K562 (cell line): ENCODE measurements at regions not wholly inside any gene's neighbourhood (a gene's known extent, or its start where the extent isn't known, plus 50 kb on each side); places are given as distances from the start of the nearest gene placed in this dataset.

Experiments used
- ARID2 ChIP-seq: fragments of 450-650 bp; IDR thresholded peaks from 2 replicates; pipeline ENCODE4 v1.6.1; 2017; ENCODE audit warnings: antibody characterized with exemption, mild to moderate bottlenecking
- ELF4 ChIP-seq: fragments of 450-650 bp; formaldehyde crosslinking; IDR thresholded peaks from 2 replicates; pipeline ENCODE4 v1.4.0; 2022; ENCODE audit warnings: missing genetic modification characterization
- EWSR1 ChIP-seq: fragments of 450-650 bp; IDR thresholded peaks from 2 replicates; pipeline ENCODE4 v1.6.1; 2018; ENCODE audit warnings: borderline replicate concordance, mild to moderate bottlenecking, low read depth, moderate library complexity; ENCODE audit not compliant: partially characterized antibody
- HMG20A ChIP-seq: fragments of 450-650 bp; formaldehyde crosslinking; conservative IDR thresholded peaks from 2 replicates; pipeline ENCODE4 v1.4.0; 2020; ENCODE audit warnings: mild to moderate bottlenecking, mixed read lengths
- ZNF407 ChIP-seq: fragments of 450-650 bp; IDR thresholded peaks from 2 replicates; pipeline ENCODE4 v1.6.1; 2016; ENCODE audit warnings: low read depth

DNA sequence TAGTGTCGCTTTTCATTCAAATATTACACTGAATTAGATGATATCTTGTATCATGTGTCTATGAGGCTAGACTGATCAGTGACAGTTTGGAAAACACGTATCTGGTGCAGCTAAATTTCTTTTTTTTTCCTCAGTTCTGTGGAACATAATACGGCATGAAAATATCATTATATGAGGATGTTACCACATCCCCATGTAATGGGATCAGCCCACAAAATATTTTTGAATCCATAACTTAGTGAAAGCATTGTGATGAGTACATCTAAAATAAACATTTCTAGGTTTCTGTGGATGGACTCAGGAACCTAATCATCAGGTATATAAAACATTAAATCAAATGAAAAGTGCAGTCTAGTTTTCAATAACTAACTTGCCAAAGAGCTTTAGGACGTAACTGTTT, 356.3 kb downstream of the USP25 start (continued):
- no peak for TF ChIP-seq ZNF407
- TF ChIP-seq ARID2 = no peak
- TF ChIP-seq ELF4 (CRISPR knock-in tag) = no peak
- no peak for TF ChIP-seq HMG20A (CRISPR knock-in tag)
- no peak for TF ChIP-seq EWSR1
